ENCODE measurements at regions not wholly inside any gene's neighbourhood (a gene's known extent, or its start where the extent isn't known, plus 50 kb on each side); places are given as distances from the start of the nearest gene placed in this dataset.

DNA sequence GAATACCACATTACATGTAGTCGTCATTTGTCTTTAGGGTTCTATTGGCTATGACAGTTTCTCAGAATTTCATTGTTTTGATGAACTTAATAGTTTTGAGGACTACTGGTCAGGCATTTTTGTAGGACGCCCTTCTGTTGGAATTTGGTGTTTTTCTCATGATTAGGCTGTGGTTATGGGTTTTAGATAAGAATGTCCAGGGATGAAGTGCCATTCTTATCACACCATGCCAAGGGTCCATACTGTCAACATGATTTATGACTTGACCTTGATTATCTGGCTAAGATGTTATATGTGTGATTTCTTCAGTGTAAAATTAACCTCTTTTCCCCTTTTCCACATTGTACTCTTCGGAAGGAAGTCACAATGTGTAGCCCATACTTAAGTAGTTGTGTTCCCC lies 135.3 kb downstream of the DIPK2A start:
- no peak for DNase-seq
- Histone ChIP-seq H3K27me3 (ENCODE audit: low read length) (no peaks in the 10 kb centered on the region), H3K9me3 (ENCODE audit: low read length) (no peaks in the 10 kb centered on the region), H3K4me1 (ENCODE audit: low read length) (no peaks in the 10 kb centered on the region), H3K9me2 (replicated peaks; ENCODE audit: insufficient read depth, low read length) (no peaks in the 10 kb centered on the region), H4K20me1 (ENCODE audit: insufficient read depth, low read depth, low read length) (no peaks in the 10 kb centered on the region), H3K9ac (ENCODE audit: low read length) (no peak overlapping the region), H3K4me2 (ENCODE audit: low read depth, low read length, poor library complexity, severe bottlenecking) (no peak overlapping the region), H3K79me2 (ENCODE audit: low read length) (no peaks in the 10 kb centered on the region), H2AFZ (ENCODE audit: low read length) (no peak overlapping the region), H3K4me3 (ENCODE audit: low read length) (no peak overlapping the region), H3K27ac (ENCODE audit: low read length) (no peak overlapping the region), H3K36me3 (ENCODE audit: insufficient read depth, low read length) (no peaks in the 10 kb centered on the region)

GRCh38 chr3:144107923-144108322 lies 136.3 kb downstream of the DIPK2A start:
- DNase-seq: no peak
- Histone ChIP-seq H3K9me2 (replicated peaks; ENCODE audit: insufficient read depth, low read length) (no peaks in the 10 kb centered on the region), H3K4me2 (ENCODE audit: low read depth, low read length, poor library complexity, severe bottlenecking) (no peak overlapping the region), H2AFZ (ENCODE audit: low read length) (no peak overlapping the region), H3K4me3 (ENCODE audit: low read length) (no peak overlapping the region), H4K20me1 (ENCODE audit: insufficient read depth, low read depth, low read length) (no peaks in the 10 kb centered on the region), H3K27me3 (ENCODE audit: low read length) (no peaks in the 10 kb centered on the region), H3K79me2 (ENCODE audit: low read length) (no peaks in the 10 kb centered on the region), H3K27ac (ENCODE audit: low read length) (no peak overlapping the region), H3K9ac (ENCODE audit: low read length) (no peak overlapping the region), H3K9me3 (ENCODE audit: low read length) (no peaks in the 10 kb centered on the region), H3K36me3 (ENCODE audit: insufficient read depth, low read length) (no peaks in the 10 kb centered on the region), H3K4me1 (ENCODE audit: low read length) (no peaks in the 10 kb centered on the region)

DNA sequence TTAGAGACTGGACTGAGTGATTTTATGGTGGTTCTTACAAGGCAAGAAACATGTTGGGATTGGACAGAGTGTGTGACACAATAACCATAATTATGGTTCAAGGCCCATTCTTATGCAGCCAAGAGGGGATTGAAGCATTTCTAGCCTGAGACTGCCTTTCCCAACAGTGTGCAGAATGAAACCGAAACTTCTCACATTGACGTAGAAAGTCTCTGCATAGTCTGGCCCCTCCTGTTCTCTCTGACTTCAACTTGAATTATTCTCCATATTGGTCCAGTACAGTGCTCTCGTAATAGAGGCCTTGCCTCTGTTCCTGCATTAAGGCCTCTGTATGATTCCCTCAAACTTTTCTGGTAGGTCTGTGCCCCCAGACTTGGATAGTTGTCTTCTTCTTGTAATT lies 138.3 kb downstream of the DIPK2A start:
- Histone ChIP-seq H3K36me3 (ENCODE audit: insufficient read depth, low read length) (no peaks in the 10 kb centered on the region), H3K4me1 (ENCODE audit: low read length) (no peaks in the 10 kb centered on the region), H4K20me1 (ENCODE audit: insufficient read depth, low read depth, low read length) (no peaks in the 10 kb centered on the region), H3K27ac (ENCODE audit: low read length) (no peak overlapping the region), H3K27me3 (ENCODE audit: low read length) (no peaks in the 10 kb centered on the region), H3K4me2 (ENCODE audit: low read depth, low read length, poor library complexity, severe bottlenecking) (no peak overlapping the region), H3K9ac (ENCODE audit: low read length) (no peak overlapping the region), H3K9me2 (replicated peaks; ENCODE audit: insufficient read depth, low read length) (no peaks in the 10 kb centered on the region), H2AFZ (ENCODE audit: low read length) (no peak overlapping the region), H3K9me3 (ENCODE audit: low read length) (no peaks in the 10 kb centered on the region), H3K4me3 (ENCODE audit: low read length) (no peak overlapping the region), H3K79me2 (ENCODE audit: low read length) (no peaks in the 10 kb centered on the region)
- no peak for DNase-seq

GRCh38 chr3:144112036-144112435 lies 140.4 kb downstream of the DIPK2A start:
- Histone ChIP-seq H3K79me2 (ENCODE audit: low read length) (no peaks in the 10 kb centered on the region), H3K9me3 (ENCODE audit: low read length) (no peaks in the 10 kb centered on the region), H2AFZ (ENCODE audit: low read length) (no peak overlapping the region), H3K9me2 (replicated peaks; ENCODE audit: insufficient read depth, low read length) (no peaks in the 10 kb centered on the region), H3K27ac (ENCODE audit: low read length) (no peak overlapping the region), H3K9ac (ENCODE audit: low read length) (no peak overlapping the region), H4K20me1 (ENCODE audit: insufficient read depth, low read depth, low read length) (no peaks in the 10 kb centered on the region), H3K27me3 (ENCODE audit: low read length) (no peaks in the 10 kb centered on the region; the same call in 1 of the 2 replicates), H3K4me1 (ENCODE audit: low read length) (no peaks in the 10 kb centered on the region), H3K4me3 (ENCODE audit: low read length) (no peak overlapping the region), H3K36me3 (ENCODE audit: insufficient read depth, low read length) (no peaks in the 10 kb centered on the region), H3K4me2 (ENCODE audit: low read depth, low read length, poor library complexity, severe bottlenecking) (no peak overlapping the region)
- DNase-seq: no peak

GRCh38 chr3:144112437-144112836 lies 140.8 kb downstream of the DIPK2A start:
- H3K9ac ChIP-seq (ENCODE audit: low read length): no peak overlapping the region
- no peaks in the 10 kb centered on the region for H3K4me1 ChIP-seq (ENCODE audit: low read length)
- DNase-seq: no peak
- H3K9me2 ChIP-seq (replicated peaks; ENCODE audit: insufficient read depth, low read length): no peaks in the 10 kb centered on the region
- no peak overlapping the region for H3K27ac ChIP-seq (ENCODE audit: low read length)
- H2AFZ ChIP-seq (ENCODE audit: low read length): no peak overlapping the region
- no peaks in the 10 kb centered on the region for H4K20me1 ChIP-seq (ENCODE audit: insufficient read depth, low read depth, low read length)
- H3K36me3 ChIP-seq (ENCODE audit: insufficient read depth, low read length): no peaks in the 10 kb centered on the region
- H3K4me2 ChIP-seq (ENCODE audit: low read depth, low read length, poor library complexity, severe bottlenecking): no peak overlapping the region
- H3K27me3 ChIP-seq (ENCODE audit: low read length): no peaks in the 10 kb centered on the region; the same call in 1 of the 2 replicates
- no peak overlapping the region for H3K4me3 ChIP-seq (ENCODE audit: low read length)
- H3K9me3 ChIP-seq (ENCODE audit: low read length): no peaks in the 10 kb centered on the region
- H3K79me2 ChIP-seq (ENCODE audit: low read length): no peaks in the 10 kb centered on the region

DNA sequence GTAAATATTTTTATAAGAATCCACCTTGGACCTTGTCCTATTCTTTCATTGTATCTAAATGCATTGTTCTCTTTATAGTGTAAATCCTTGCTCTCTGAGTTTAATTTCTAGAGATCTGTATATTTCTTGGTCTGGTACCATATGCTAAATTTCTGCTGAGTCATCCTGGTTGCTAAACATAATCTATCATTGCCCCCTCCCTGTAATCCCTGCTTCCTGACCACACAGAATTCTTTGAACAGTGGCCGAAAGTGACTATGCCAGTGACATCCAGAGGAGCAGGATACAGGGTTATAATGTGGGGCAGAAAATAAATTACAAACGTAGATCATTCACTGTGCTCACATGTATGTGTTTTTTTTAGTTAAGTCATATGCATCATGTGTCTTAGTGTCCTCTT lies 143.1 kb downstream of the DIPK2A start:
- Histone ChIP-seq H3K27ac (ENCODE audit: low read length) (no peak overlapping the region), H3K27me3 (ENCODE audit: low read length) (no peaks in the 10 kb centered on the region; the same call in 1 of the 2 replicates), H3K4me3 (ENCODE audit: low read length) (no peak overlapping the region), H4K20me1 (ENCODE audit: insufficient read depth, low read depth, low read length) (no peaks in the 10 kb centered on the region), H3K9me3 (ENCODE audit: low read length) (no peaks in the 10 kb centered on the region), H3K36me3 (ENCODE audit: insufficient read depth, low read length) (no peaks in the 10 kb centered on the region), H3K9ac (ENCODE audit: low read length) (no peak overlapping the region), H3K4me1 (ENCODE audit: low read length) (no peaks in the 10 kb centered on the region), H3K4me2 (ENCODE audit: low read depth, low read length, poor library complexity, severe bottlenecking) (no peak overlapping the region), H2AFZ (ENCODE audit: low read length) (no peak overlapping the region), H3K9me2 (replicated peaks; ENCODE audit: insufficient read depth, low read length) (no peaks in the 10 kb centered on the region), H3K79me2 (ENCODE audit: low read length) (no peaks in the 10 kb centered on the region)
- no peak for DNase-seq

DNA sequence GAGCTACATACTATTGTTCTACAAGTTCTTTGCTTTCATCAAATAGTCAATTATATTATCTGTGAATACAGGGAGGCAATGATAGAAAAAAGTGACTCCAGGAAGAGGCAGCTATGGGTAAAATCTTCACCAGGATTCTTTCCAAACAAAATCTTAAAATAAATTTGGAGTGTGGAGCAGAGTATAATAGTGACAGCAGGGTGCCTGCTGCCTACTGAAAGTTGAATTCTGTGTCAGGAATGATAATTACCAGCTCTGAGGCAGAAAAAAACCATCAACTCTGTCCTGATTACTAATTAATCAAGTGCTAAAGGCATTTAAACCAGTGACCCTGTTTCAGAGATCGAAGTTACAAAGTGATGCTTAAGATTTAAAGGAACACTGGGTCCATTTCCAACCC lies 148.0 kb downstream of the DIPK2A start:
- Histone ChIP-seq H3K9me3 (ENCODE audit: low read length) (no peaks in the 10 kb centered on the region), H3K9ac (ENCODE audit: low read length) (no peak overlapping the region), H3K36me3 (ENCODE audit: insufficient read depth, low read length) (no peaks in the 10 kb centered on the region), H3K27ac (ENCODE audit: low read length) (no peak overlapping the region), H3K4me1 (ENCODE audit: low read length) (no peaks in the 10 kb centered on the region), H3K4me3 (ENCODE audit: low read length) (no peak overlapping the region), H3K4me2 (ENCODE audit: low read depth, low read length, poor library complexity, severe bottlenecking) (no peak overlapping the region), H4K20me1 (ENCODE audit: insufficient read depth, low read depth, low read length) (no peaks in the 10 kb centered on the region), H3K9me2 (replicated peaks; ENCODE audit: insufficient read depth, low read length) (no peaks in the 10 kb centered on the region), H2AFZ (ENCODE audit: low read length) (no peak overlapping the region), H3K27me3 (ENCODE audit: low read length) (no peaks in the 10 kb centered on the region; the same call in 1 of the 2 replicates), H3K79me2 (ENCODE audit: low read length) (no peaks in the 10 kb centered on the region)
- DNase-seq: no peak

DNA sequence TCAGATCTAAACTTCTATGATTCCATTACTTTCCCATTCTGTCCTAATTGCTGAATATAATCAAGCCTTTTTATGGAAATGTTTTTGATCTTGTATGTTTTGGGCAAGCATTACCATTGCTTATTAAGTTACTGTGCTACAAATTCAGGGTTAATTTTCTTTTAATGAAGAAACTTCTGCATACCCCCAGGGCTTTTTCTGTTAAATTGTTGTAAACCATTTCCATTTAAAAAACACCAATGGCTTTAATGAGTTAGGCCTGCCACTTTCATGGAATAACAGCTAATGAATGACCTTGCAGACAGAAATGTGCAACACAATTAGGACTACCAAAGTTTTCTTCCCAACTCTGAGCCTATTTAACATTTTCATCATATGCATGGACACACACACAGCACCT lies 150.0 kb downstream of the DIPK2A start:
- DNase-seq: no peak
- H3K27ac ChIP-seq (ENCODE audit: low read length): no peak overlapping the region
- H3K9me2 ChIP-seq (replicated peaks; ENCODE audit: insufficient read depth, low read length): no peaks in the 10 kb centered on the region
- H2AFZ ChIP-seq (ENCODE audit: low read length): no peak overlapping the region
- H3K4me3 ChIP-seq (ENCODE audit: low read length): no peak overlapping the region
- H3K4me2 ChIP-seq (ENCODE audit: low read depth, low read length, poor library complexity, severe bottlenecking): no peak overlapping the region
- no peaks in the 10 kb centered on the region for H3K79me2 ChIP-seq (ENCODE audit: low read length)
- no peak overlapping the region for H3K9ac ChIP-seq (ENCODE audit: low read length)
- H3K4me1 ChIP-seq (ENCODE audit: low read length): no peaks in the 10 kb centered on the region
- no peaks in the 10 kb centered on the region for H3K36me3 ChIP-seq (ENCODE audit: insufficient read depth, low read length)
- no peaks in the 10 kb centered on the region; the same call in 1 of the 2 replicates for H3K27me3 ChIP-seq (ENCODE audit: low read length)
- no peaks in the 10 kb centered on the region for H3K9me3 ChIP-seq (ENCODE audit: low read length)
- H4K20me1 ChIP-seq (ENCODE audit: insufficient read depth, low read depth, low read length): no peaks in the 10 kb centered on the region

DNA sequence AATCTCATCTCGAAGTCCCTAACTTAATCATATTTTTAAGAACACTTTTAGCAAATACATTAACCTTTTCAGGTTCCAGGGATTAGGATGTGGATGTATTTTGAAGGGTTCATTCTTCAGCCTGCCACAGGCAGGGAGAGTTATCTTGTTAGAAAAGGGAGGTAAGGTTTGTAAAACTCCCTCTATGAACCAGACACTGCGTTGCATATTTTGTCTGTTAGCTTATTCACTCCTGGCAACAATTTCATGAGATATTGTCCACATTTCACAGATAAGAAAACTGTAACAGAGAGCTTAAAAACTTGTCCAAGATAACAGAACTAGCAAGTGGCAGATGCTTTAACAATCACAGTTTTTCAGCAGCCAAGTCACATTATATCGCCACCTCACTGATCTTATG lies 155.4 kb downstream of the DIPK2A start:
- Histone ChIP-seq H3K79me2 (ENCODE audit: low read length) (no peaks in the 10 kb centered on the region), H3K27ac (ENCODE audit: low read length) (no peak overlapping the region), H3K27me3 (ENCODE audit: low read length) (no peaks in the 10 kb centered on the region), H3K4me2 (ENCODE audit: low read depth, low read length, poor library complexity, severe bottlenecking) (no peak overlapping the region), H3K9me3 (ENCODE audit: low read length) (no peaks in the 10 kb centered on the region), H3K4me1 (ENCODE audit: low read length) (no peaks in the 10 kb centered on the region), H3K36me3 (ENCODE audit: insufficient read depth, low read length) (no peaks in the 10 kb centered on the region), H3K9ac (ENCODE audit: low read length) (no peak overlapping the region), H2AFZ (ENCODE audit: low read length) (no peak overlapping the region), H3K4me3 (ENCODE audit: low read length) (no peak overlapping the region), H3K9me2 (replicated peaks; ENCODE audit: insufficient read depth, low read length) (no peaks in the 10 kb centered on the region), H4K20me1 (ENCODE audit: insufficient read depth, low read depth, low read length) (no peaks in the 10 kb centered on the region)
- DNase-seq: no peak

Data from Karpas-422 (cell line).